ENCODE measurements at regions not wholly inside any gene's neighbourhood (a gene's known extent, or its start where the extent isn't known, plus 50 kb on each side); places are given as distances from the start of the nearest gene placed in this dataset.
"Not testable (repeated sequence)": the region's sequence is repeated elsewhere in the genome, so short reads cannot be mapped to it uniquely, and the experiment has no call there.

- H3K27ac ChIP-seq: no peak overlapping the region
- no peak for TF ChIP-seq CTCF (conservative IDR thresholded peaks at IDR 0.05; ENCODE audit: low read depth)
- POLR2A ChIA-PET (ENCODE audit: low non-redundant PET): no interaction called here
- CTCF ChIA-PET: no interaction called here
- no peak for DNase-seq (ENCODE audit: low spot score)
Measured at GRCh38 chr3:162569314-162569713, 1072.7 kb downstream of the OTOL1 start.

DNA sequence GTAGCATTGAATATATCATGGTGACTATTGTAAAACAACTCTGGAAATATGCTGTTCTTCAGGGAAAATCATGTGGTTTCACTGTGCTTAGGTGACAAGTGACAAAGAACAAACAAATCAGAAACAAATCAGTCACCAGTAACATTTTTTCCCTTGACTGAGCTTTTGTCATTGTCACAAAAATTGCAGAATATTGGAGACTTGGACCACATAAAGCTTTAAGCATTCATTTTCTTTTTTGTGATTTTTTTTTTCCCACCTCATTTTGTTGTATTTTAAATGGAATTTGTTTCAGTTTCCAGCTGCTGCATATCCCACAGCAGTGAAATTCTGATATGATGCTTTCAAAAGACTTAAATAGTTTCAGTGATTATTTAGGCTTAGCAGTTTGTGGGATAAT is 1088.4 kb downstream of the OTOL1 start:
- ChIA-PET POLR2A (ENCODE audit: low non-redundant PET) (no interaction called here), CTCF (no interaction called here)
- DNase-seq (ENCODE audit: low spot score): no peak
- H3K27ac ChIP-seq: no peak overlapping the region
- TF ChIP-seq CTCF (conservative IDR thresholded peaks at IDR 0.05; ENCODE audit: low read depth): no peak

DNA sequence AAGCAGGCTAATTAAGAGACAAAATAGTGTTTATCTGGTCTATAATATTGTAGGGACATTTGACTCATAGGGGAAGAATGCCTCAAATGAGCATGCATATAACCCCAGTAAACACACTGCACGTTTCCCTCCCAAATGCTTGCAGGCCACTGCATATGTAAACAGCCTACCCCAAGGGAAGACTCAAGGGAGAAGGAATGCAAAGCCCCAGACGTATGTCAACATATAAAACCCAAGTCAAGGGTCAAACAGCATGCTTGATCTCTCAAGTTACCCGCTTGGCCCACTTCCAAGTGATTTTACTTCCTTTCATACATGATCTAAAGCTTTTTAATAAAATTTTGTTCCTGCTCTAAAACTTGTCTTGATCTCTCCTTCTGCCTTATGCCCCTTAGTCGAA is 1090.0 kb downstream of the OTOL1 start:
- DNase-seq (ENCODE audit: low spot score): no peak
- ChIA-PET CTCF (no interaction called here), POLR2A (ENCODE audit: low non-redundant PET) (no interaction called here)
- H3K27ac ChIP-seq: no peak overlapping the region
- no peak for TF ChIP-seq CTCF (conservative IDR thresholded peaks at IDR 0.05; ENCODE audit: low read depth)

DNA sequence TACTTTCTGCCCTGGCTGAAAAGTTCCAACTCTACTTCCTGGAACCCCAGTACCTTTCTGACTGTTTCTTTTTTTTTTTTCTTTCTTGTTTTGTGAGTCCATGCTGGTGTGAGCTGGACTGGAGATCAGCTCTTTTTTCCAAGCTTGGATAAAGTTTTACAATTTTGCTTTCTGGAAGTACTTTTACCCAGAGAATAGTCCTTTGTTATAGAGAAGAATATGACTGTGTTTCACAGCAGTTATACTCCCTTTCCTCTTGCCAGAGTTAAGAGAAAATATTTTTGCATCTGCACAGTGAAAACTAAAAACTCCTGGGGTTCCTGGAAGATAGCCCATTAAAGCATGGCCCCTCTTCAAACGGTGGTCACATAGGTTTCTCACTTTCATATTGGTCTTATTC is 1100.6 kb downstream of the OTOL1 start:
- CTCF ChIA-PET: no interaction called here
- no peak overlapping the region for H3K27ac ChIP-seq
- no peak for DNase-seq (ENCODE audit: low spot score)
- no peak for TF ChIP-seq CTCF (conservative IDR thresholded peaks at IDR 0.05; ENCODE audit: low read depth)
- POLR2A ChIA-PET (ENCODE audit: low non-redundant PET): no interaction called here

- CTCF ChIA-PET; POLR2A ChIA-PET (ENCODE audit: low non-redundant PET); H3K27ac ChIP-seq; DNase-seq (ENCODE audit: low spot score): not testable (repeated sequence)
Measured at GRCh38 chr3:162598500-162598899, 1101.9 kb downstream of the OTOL1 start.

DNA sequence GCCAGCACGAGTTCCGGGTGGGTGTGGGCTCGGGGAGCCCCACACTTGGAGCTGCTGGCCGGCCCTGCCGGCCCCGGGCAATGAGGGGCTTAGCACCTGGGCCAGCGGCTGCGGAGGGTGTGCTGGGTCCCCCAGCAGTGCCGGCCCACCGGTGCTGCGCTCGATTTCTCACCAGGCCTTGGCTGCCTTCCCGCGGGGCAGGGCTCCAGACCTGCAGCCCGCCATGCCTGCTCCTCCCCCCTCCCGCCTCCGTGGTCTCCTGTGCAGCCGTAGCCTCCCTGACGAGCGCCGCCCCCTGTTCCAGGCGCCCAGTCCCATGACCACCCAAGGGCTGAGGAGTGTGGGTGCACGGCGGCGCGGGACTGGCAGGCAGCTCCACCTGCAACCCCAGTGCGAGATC is 1103.1 kb downstream of the OTOL1 start:
- CTCF ChIA-PET; DNase-seq (ENCODE audit: low spot score): not testable (repeated sequence)

DNA sequence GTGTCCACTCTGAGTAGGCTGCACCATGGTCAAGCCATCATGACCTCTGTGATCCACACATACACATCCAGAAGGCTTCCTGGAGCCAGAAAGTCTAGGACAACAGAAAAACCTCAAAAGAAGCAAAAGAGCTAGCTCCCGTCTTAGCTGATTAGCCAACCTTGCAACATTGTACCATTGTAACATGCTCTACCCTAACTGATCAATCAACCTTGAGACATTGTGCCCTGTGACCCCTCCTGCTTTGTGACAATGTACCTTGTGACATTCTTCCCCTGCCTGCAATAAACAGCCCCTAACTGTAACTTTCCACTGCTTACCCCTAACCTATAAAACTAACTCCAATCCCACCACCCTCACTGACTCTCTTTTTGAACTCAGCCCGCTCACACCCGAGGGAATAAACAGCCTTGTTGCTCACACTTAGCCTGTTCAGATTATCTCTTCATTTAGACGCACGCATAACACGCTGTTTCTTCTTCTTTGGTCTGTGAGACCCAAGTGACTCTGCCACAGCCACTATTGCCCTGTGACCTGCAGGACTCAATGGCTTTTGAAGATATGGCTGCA is 1104.6 kb downstream of the OTOL1 start:
- DNase-seq (ENCODE audit: low spot score): no peak
- ChIA-PET CTCF (no interaction called here), POLR2A (ENCODE audit: low non-redundant PET) (no interaction called here)
- no peak for TF ChIP-seq CTCF (conservative IDR thresholded peaks at IDR 0.05; ENCODE audit: low read depth)
- no peak overlapping the region for H3K27ac ChIP-seq

More for the DNA sequence above, 1103.1 kb downstream of the OTOL1 start:
- H3K27ac ChIP-seq; POLR2A ChIA-PET (ENCODE audit: low non-redundant PET): not testable (repeated sequence)

GRCh38 chr3:162602619-162603018 is 1106.0 kb downstream of the OTOL1 start:
- ChIA-PET POLR2A (ENCODE audit: low non-redundant PET) (no interaction called here), CTCF (no interaction called here)
- TF ChIP-seq CTCF (conservative IDR thresholded peaks at IDR 0.05; ENCODE audit: low read depth): no peak
- no peak for DNase-seq (ENCODE audit: low spot score)
- H3K27ac ChIP-seq: no peak overlapping the region

All from RWPE1 (cell line).